ENCODE measurements at regions not wholly inside any gene's neighbourhood (a gene's known extent, or its start where the extent isn't known, plus 50 kb on each side); places are given as distances from the start of the nearest gene placed in this dataset.

DNA sequence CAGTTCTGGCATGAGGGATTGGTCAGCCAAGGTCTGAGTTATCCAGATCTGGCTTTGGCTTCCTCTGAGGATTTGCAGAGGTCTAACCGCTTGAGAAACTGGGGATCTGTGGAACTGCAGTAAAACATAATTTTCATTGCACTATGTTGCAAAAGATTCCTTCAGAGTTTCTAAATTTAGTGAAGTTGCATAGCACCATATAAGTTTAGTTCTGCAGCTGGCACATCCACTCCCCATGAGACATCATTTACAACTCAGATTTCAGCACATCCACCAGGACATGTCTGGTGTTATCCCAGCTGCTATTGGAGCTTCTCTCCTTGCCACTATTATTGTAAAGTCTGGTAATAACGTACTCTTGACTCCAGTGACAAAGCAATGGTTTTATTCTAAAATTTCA lies 181.5 kb downstream of the CWF19L2 start:
- TF ChIP-seq, protein P1, sequence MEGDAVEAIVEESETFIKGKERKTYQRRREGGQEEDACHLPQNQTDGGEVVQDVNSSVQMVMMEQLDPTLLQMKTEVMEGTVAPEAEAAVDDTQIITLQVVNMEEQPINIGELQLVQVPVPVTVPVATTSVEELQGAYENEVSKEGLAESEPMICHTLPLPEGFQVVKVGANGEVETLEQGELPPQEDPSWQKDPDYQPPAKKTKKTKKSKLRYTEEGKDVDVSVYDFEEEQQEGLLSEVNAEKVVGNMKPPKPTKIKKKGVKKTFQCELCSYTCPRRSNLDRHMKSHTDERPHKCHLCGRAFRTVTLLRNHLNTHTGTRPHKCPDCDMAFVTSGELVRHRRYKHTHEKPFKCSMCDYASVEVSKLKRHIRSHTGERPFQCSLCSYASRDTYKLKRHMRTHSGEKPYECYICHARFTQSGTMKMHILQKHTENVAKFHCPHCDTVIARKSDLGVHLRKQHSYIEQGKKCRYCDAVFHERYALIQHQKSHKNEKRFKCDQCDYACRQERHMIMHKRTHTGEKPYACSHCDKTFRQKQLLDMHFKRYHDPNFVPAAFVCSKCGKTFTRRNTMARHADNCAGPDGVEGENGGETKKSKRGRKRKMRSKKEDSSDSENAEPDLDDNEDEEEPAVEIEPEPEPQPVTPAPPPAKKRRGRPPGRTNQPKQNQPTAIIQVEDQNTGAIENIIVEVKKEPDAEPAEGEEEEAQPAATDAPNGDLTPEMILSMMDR (IDR thresholded peaks at IDR 0.05 in 2 of 3, conservative IDR thresholded peaks at IDR 0.05 in 1 of 3; ENCODE audit: borderline replicate concordance in 1 of 3, insufficient read depth in 1 of 3, low read depth in 2 of 3, low read length in 2 of 3), result no peak
- no peak for TF ChIP-seq EZH2 (IDR thresholded peaks at IDR 0.05)
- no peak for TF ChIP-seq POLR2AphosphoS5 (IDR thresholded peaks at IDR 0.05; ENCODE audit: low read depth, low read length)
- TF ChIP-seq JUND (IDR thresholded peaks at IDR 0.05), result no peak
- TF ChIP-seq POLR2A (IDR thresholded peaks at IDR 0.05; ENCODE audit: borderline replicate concordance, extremely low read depth, insufficient read depth, insufficient read length), result no peak
- TF ChIP-seq SRF (IDR thresholded peaks at IDR 0.05; ENCODE audit: low read depth), result no peak
- TF ChIP-seq REST (IDR thresholded peaks at IDR 0.05; ENCODE audit: low read depth), result no peak
- TF ChIP-seq MAX (IDR thresholded peaks at IDR 0.05), result no peak
- no peak for TF ChIP-seq ZNF274 (IDR thresholded peaks at IDR 0.05; ENCODE audit: low read depth, low read length)
